Keratinocyte (primary cell): ENCODE measurements at regions not wholly inside any gene's neighbourhood (a gene's known extent, or its start where the extent isn't known, plus 50 kb on each side); places are given as distances from the start of the nearest gene placed in this dataset.

Source experiments
- DNase-seq: peaks from one replicate; pipeline ENCODE4 v3.0.0-alpha.2; 2011; ENCODE audit warnings: low read depth, missing footprints, low spot score
- FAIRE-seq: peaks from 2 replicates; lab custom pipeline; 2011; peaks lifted over from hg19 to GRCh38; lab: Jason Lieb, UNC
- H2AFZ ChIP-seq: 2 replicates; pipeline ENCODE4 v1.6.0; 2012; ENCODE audit warnings: low read length, control low read depth, inconsistent platforms; ENCODE audit not compliant: control insufficient read depth
- H3K27ac ChIP-seq: 2 replicates; pipeline ENCODE4 v1.5.1; 2011; ENCODE audit warnings: low read length; ENCODE audit not compliant: control insufficient read depth, insufficient read depth
- H3K27me3 ChIP-seq: 3 replicates; pipeline ENCODE4 v1.6.0; 2011; ENCODE audit warnings: low read length; ENCODE audit not compliant: control insufficient read depth, insufficient read depth; ENCODE audit errors: extremely low read depth
- H3K36me3 ChIP-seq, 2 experiments: 2 replicates in 1 of 2; 3 replicates in 1 of 2; pipeline ENCODE4 v1.5.1; 2011; ENCODE audit warnings: low read length in 2 of 2, mild to moderate bottlenecking in 1 of 2; ENCODE audit not compliant: control insufficient read depth in 2 of 2, insufficient read depth in 2 of 2; ENCODE audit errors: extremely low read depth in 1 of 2
- H3K4me1 ChIP-seq: 3 replicates; pipeline ENCODE4 v1.5.1; 2011; ENCODE audit warnings: low read length; ENCODE audit not compliant: control insufficient read depth, insufficient read depth; ENCODE audit errors: extremely low read depth
- H3K4me2 ChIP-seq: 3 replicates; pipeline ENCODE4 v1.6.0; 2011; ENCODE audit warnings: low read depth, low read length; ENCODE audit not compliant: control insufficient read depth, insufficient read depth; ENCODE audit errors: extremely low read depth
- H3K4me3 ChIP-seq, 3 experiments: fragments of 200-600 bp in 1 of 3; sonication (generic) in 1 of 3; 2 replicates in 2 of 3; 3 replicates in 1 of 3; pipeline ENCODE4 v1.5.1; 2011 to 2016; ENCODE audit warnings: low read length in 3 of 3, mild to moderate bottlenecking in 3 of 3, control low read depth in 2 of 3, inconsistent platforms in 1 of 3, low read depth in 1 of 3, mixed read lengths in 1 of 3, mixed run types in 1 of 3, moderate library complexity in 1 of 3; ENCODE audit not compliant: control insufficient read depth in 2 of 3, insufficient read depth in 2 of 3; ENCODE audit errors: extremely low read depth in 1 of 3
- H3K79me2 ChIP-seq: 2 replicates; pipeline ENCODE4 v1.6.0; 2012; ENCODE audit warnings: low read length; ENCODE audit not compliant: control insufficient read depth, insufficient read depth
- H3K9ac ChIP-seq: 3 replicates; pipeline ENCODE4 v1.6.0; 2011; ENCODE audit warnings: low read length; ENCODE audit not compliant: control insufficient read depth, insufficient read depth; ENCODE audit errors: extremely low read depth
- H3K9me1 ChIP-seq: 3 replicates; pipeline ENCODE4 v1.6.0; 2011; ENCODE audit warnings: low read length; ENCODE audit not compliant: control insufficient read depth, insufficient read depth; ENCODE audit errors: extremely low read depth
- H3K9me3 ChIP-seq: 2 replicates; pipeline ENCODE4 v1.5.1; 2012; ENCODE audit warnings: low read depth, low read length; ENCODE audit not compliant: control insufficient read depth
- H4K20me1 ChIP-seq: 3 replicates; pipeline ENCODE4 v1.6.0; 2011; ENCODE audit warnings: low read length; ENCODE audit not compliant: control insufficient read depth, insufficient read depth; ENCODE audit errors: extremely low read depth
- CTCF ChIP-seq, 3 experiments: IDR thresholded peaks in 1 of 3; conservative IDR thresholded peaks in 1 of 3; optimal IDR thresholded peaks in 1 of 3; 2 replicates in 2 of 3; 3 replicates in 1 of 3; pipeline versions ENCODE3 to v1.5.1; 2011; ENCODE audit warnings: low read length in 3 of 3, mild to moderate bottlenecking in 3 of 3, moderate library complexity in 2 of 3, control low read depth in 1 of 3, inconsistent platforms in 1 of 3; ENCODE audit not compliant: insufficient read depth in 2 of 3; ENCODE audit errors: extremely low read depth in 1 of 3
- EZH2 ChIP-seq: IDR thresholded peaks from one replicate; pipeline ENCODE4 v1.6.1; 2012; ENCODE audit warnings: inconsistent platforms, mild to moderate bottlenecking, low read length, moderate library complexity
- dilution Hi-C: fragments of 300-500 bp; cut with MboI; formaldehyde crosslinking; loops from one replicate; pipeline ENCODE4 v1.7.0; 2020; ENCODE audit warnings: low sequenced_read_pairs; ENCODE audit not compliant: extremely low pct_ligation_motif_present

- TF ChIP-seq CTCF (optimal IDR thresholded peaks at IDR 0.05 in 1 of 3, IDR thresholded peaks at IDR 0.05 in 1 of 3, conservative IDR thresholded peaks at IDR 0.05 in 1 of 3; ENCODE audit: extremely low read depth in 1 of 3, insufficient read depth in 2 of 3, low read length in 3 of 3), result no peak
- TF ChIP-seq EZH2, result no peak
- H3K9ac ChIP-seq, result no peak overlapping the region
- H3K36me3 ChIP-seq, result no peaks in the 10 kb centered on the region
- H2AFZ ChIP-seq, result no peak overlapping the region
- no peaks in the 10 kb centered on the region for H3K9me3 ChIP-seq
- FAIRE-seq (no peak), DNase-seq (no peak)
- H3K4me2 ChIP-seq, result no peak overlapping the region
- H3K79me2 ChIP-seq, result no peaks in the 10 kb centered on the region
- dilution Hi-C loops, result no loop called here
- no peaks in the 10 kb centered on the region for H3K27me3 ChIP-seq
- H3K27ac ChIP-seq, result no peak overlapping the region
- H3K4me3 ChIP-seq, result no peak overlapping the region
- no peaks in the 10 kb centered on the region for H4K20me1 ChIP-seq
- H3K4me1 ChIP-seq, result no peaks in the 10 kb centered on the region
- H3K9me1 ChIP-seq, result no peaks in the 10 kb centered on the region
Measured at GRCh38 chr3:5293207-5293606, 105.7 kb downstream of the EDEM1 start.

GRCh38 chr3:5294356-5294755 lies 106.8 kb downstream of the EDEM1 start:
- TF ChIP-seq EZH2 (no peak), CTCF (optimal IDR thresholded peaks at IDR 0.05 in 1 of 3, IDR thresholded peaks at IDR 0.05 in 1 of 3, conservative IDR thresholded peaks at IDR 0.05 in 1 of 3; ENCODE audit: extremely low read depth in 1 of 3, insufficient read depth in 2 of 3, low read length in 3 of 3) (no peak)
- Histone ChIP-seq H3K9me1 (no peaks in the 10 kb centered on the region), H2AFZ (no peak overlapping the region), H3K9me3 (no peaks in the 10 kb centered on the region), H3K4me1 (no peaks in the 10 kb centered on the region), H3K27ac (no peak overlapping the region), H3K4me2 (no peak overlapping the region), H3K4me3 (no peak overlapping the region), H4K20me1 (no peaks in the 10 kb centered on the region), H3K9ac (no peak overlapping the region), H3K27me3 (no peaks in the 10 kb centered on the region), H3K36me3 (no peaks in the 10 kb centered on the region), H3K79me2 (no peaks in the 10 kb centered on the region)
- FAIRE-seq, result no peak
- dilution Hi-C loops, result no loop called here
- no peak for DNase-seq
